HG03342 (cell line): ENCODE measurements at regions not wholly inside any gene's neighbourhood (a gene's known extent, or its start where the extent isn't known, plus 50 kb on each side); places are given as distances from the start of the nearest gene placed in this dataset.

ENCODE experiments used
- ATAC-seq: cut with Tn5 transposase; IDR thresholded peaks from one replicate; pipeline ENCODE4 v1.9.1; 2021; ENCODE audit warnings: mild to moderate bottlenecking, moderate library complexity; ENCODE audit not compliant: unreplicated experiment

DNA sequence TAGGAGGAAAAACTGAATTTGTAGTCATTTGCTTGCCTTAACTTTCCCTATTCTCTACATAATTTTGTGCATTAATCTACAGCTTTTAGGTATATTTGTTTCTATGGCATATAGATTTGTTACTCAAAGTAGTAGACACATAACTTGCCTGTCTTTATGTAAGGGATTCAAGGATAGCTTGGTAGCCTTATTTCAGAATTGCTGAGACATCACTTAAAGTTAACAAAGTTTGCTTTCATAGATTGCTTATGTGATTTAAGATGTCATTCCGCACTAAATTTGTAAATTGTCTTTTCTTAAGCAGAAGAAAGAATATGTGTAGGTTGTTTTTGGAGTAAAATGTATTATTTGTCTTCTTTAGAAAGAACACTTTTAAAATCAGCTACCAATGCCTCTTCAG lies 477.7 kb upstream of the NOVA1 start:
- ATAC-seq: no peak

DNA sequence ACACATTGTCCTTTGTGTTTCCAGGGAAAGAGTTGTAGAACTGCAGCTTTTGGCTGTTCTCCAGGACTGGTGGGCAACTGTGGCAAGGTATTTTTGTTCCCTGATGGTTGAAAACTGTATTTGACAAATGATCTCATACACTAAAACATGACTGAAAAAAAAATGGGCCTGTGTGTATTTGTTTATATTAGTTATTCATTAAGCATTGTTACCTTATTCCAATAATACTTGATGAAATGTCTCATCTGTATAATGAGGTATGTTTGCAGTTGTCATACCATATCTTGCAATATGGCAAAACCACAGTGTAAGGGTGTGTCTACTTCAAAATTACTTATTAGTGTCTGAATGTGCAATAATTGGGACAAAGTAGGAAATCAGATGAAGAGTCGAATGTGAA lies 479.4 kb upstream of the NOVA1 start:
- ATAC-seq: no peak

DNA sequence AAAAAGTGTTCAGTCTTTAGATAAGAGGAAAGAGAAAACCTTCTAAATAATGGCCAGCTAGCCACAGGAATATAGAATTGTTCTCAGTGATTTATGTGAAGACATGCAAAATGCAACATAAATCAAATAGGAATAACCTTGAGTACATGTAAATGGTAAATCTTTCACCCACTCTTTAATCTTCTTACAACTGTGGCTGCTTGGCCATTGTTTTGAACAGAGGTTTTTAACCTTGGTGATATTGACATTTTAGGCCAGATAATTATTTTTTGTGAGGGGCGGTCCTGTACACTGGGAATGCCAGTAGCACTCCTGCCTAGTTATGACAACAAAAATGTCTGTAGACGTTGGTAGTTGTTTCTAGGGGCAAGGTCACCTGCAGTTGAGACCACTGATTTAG lies 479.9 kb upstream of the NOVA1 start:
- no peak for ATAC-seq

DNA sequence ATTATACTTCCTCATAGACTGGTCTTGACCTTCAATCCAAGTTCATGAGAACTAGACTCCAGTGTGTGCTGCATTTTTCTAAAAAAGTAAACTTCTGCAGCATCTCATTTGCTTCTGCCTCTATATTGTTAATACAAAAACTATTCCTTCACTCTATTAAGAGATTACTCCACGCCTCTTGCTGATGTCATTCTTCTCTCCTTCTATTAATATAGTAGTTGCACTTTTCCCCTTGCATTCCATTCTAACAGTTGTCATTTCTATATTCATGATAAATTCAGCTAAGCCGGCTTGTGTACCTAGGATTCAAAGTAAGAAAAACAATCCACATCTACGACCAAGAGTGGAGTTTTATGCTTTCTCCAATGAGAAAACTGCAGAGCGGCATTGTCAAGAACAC lies 480.4 kb upstream of the NOVA1 start:
- no peak for ATAC-seq

DNA sequence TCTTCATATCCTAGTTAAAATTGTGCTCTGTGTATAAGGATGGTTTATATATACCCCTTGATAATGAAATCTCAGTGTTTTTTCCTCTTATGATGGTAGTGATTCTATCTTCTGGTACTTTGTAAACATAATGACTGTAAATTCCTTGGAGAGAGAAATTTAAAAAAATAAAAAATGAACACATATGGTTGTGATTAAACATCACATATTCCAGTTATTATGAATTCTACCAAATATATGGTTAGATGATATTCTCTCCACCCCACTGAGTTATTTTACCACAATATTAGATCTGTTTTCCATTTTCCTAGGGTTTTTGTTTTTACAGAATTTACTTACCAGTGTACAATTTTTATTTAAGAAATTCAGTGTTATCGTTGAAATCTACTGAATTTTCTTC lies 481.9 kb upstream of the NOVA1 start:
- ATAC-seq: no peak

DNA sequence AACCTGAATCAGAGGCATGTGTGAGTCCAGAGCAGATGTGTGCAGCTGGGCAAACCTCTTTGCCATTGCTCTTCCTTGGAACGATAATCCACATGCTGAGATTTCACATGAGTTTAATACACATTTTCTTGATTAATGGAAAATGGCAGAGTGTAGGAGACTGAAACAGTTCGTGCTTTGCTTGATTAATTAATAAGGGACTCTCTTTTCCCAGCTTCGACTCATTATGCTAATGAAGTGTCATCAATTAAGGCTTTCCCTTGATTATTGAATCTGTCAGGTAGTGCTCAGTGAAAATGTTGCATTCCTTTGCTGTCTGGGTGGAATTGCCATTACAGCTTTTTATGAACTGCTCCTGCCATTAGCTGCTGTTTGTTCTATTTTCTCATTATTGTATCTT lies 487.7 kb upstream of the NOVA1 start:
- ATAC-seq: no peak

DNA sequence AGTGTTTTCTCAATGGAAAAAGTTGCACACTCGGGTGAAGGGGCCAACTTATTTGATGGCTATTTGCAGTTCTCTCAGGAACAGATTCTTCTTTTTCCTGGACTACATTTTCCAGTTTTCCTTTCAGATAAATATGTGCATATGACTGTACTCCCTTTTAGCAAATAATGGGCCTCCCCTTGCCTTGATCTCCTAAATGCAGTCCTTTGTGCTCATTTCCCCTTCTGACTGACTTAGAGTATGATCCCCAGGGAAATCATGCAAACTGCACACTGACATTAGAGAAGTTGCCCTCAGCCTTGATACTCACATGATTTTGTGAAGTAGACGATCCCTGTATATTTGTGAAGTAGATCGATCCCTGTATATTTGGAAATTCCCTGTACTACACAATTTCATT lies 492.9 kb upstream of the NOVA1 start:
- no peak for ATAC-seq

DNA sequence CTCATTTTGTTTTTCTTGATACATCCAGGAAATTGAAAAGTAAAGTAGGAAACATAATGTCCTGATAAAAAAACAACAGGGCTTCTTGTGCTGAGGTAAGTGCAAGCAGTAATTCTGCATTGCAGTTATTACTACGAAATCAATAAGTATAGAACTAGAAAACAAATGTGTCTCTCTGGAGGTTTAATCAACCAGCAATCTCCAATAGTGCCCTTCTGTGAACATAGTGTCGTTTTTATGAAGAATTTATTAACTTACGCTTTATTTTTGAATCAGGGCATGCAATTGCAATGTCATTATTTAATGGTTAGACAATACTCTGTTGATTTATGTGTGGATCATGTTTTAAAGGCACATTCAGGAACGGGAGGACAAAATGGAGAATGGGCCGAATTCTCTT lies 494.1 kb upstream of the NOVA1 start:
- ATAC-seq: no peak

DNA sequence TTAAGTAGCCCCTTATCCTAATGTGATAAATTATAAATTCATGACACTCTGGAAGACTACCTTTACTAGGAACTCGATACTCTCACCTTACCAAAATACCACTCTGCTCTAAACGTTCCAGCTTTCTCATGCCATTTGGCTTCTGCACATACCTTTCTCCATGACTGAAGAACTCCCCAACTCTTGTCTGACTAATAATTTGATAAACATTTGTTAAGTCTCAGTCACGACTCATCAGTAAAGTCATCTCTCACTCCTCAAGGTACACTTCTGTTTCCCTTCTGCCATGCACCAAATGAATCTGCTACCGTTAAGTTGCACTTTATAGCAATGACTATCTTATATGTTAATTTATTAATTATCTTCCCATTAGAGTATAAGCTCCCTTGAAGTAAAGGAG lies 498.3 kb upstream of the NOVA1 start:
- ATAC-seq: no peak

DNA sequence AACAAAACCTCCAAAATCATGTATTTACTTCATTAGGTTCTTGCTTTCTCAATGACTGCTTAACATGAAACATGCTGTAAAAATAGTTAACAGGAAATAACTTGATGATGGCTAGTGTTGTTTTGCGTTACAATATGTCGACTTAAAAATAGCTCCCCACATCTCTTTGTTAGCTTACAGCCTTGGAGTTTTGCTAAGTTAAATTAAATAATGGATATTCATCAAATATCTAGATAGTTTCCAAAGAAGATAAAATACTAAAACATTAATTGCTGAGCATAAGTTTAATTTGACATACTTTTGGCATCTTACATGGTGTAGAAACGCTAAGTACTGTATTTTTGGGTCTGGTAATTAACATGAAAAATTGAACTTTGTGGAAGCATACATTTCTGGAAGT lies 500.6 kb upstream of the NOVA1 start:
- no peak for ATAC-seq

DNA sequence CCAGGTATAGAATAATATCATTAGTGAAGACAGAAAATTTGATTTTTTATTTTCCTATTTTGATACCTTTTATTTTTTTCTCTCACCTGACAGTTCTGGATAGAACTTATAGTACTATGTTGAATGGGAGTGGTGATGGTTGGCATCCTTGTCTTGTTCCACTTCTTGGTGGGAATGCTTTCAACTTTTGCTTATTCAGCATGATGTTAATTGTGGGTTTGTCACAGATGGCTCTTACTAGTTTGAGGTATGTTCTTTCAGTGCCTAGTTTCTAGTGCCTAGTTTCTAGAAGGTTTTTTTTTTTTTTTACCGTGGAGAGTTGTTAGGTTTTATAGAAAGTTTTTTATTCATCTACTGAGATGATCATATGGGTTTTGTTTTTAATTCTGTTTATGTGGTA lies 516.3 kb upstream of the NOVA1 start:
- ATAC-seq: no peak

DNA sequence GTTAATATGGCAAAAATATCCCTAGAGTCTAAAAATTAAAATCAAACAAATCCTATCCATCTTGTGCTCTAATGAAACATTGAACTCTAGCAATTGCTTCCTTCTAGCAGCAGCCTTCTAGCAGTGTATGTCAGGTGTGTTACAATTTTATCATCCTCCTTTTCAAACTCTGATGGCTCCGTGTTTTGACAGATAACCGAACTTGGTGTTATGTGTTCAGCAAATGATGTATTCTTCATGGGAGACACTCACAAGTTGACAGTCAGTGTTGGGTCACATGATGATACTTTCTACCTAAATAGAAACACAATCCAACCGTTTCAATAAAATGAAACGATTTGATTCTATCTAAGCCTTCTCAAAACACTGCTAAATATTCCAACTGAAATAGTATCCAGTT lies 525.3 kb upstream of the NOVA1 start:
- no peak for ATAC-seq

DNA sequence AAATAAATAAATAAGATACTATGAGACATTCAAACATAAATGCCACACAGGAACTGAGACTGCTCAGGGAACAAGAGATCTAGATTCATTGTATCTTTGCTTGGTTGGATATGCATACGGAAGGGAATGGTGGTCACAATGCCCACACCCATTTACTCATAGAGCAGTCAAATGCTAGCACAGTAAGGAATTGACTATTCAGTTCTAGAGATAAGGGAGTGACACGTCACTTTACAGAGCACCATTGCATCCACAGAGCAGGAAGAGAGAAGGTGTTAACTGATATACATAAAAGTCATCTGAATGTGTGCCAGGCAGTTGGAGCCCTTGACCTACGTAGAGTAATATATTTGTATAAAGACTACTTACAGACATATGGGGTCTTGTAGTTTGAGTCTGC lies 530.0 kb upstream of the NOVA1 start:
- ATAC-seq: no peak

DNA sequence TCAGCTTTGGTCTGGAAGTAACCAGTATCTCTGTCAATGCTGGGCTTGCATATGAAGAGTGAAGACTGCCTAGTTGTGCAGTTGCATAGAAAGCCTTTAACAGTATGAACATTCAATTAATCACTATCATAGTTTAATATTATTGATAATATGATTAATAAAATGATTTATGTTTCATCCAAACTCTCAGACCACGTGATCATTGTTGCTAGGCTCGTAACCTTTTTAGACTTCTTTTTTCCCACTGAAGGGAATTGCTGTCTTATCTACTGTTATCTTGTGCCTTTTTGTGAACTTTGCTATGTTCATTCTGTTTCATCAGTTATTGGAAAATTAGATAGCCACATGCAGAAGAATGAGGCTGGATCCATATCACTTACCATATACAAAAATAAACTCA lies 536.4 kb upstream of the NOVA1 start:
- no peak for ATAC-seq

DNA sequence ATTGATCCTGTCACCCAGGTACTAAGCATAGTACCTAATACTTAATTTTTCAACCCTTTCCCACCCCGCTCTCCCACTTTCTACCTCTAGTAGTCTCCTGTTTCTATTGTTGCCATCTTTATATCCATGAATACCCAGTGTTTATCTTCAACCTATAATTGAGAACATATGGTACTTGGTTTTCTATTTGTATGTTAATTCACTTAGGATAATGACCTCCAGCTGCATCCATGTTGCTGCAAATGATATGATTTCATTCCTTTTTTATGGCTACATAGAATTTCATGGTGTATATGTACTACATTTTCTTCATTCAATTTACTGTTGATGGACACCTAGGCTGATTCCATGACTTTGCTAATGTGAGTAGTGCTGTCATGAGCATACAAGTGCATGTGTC lies 547.3 kb upstream of the NOVA1 start:
- no peak for ATAC-seq

DNA sequence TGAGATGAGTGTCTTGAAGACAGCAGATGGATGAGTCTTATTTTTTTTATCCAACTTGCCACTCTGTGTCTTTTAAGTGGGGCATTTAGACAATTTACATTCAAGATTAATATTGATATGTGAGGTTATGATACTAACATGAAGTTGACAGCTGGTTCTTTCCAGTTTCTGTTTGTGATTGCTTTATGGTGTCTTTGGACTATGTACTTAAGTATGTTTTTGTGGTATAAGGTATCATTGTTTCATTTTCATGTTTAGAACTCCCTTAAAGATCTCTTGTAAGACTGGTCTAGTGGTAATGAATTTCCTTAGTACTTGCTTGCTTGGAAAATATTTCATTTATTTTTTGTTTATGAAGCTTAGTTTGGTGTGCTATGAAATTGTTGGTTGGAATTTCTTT lies 550.3 kb upstream of the NOVA1 start:
- no peak for ATAC-seq

DNA sequence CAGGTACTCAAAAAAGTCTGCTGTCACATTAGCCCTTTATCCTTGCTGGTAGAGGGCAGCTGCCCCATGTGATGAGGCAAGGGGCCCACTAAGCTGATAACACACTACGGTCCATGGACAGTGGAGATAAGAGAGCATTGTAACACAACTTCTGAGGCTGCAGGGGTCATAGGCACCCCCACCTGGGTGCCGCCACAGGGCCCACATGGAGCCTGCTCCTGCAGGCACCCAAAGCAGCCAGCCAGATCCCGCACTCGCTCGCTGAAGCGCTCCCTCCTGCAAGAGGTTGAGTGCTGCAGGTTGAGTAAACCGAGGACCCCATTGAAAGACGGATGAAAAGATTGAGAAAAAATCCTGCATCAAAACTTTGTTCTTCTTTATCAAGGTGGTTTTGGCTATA lies 566.3 kb upstream of the NOVA1 start:
- ATAC-seq: no peak

DNA sequence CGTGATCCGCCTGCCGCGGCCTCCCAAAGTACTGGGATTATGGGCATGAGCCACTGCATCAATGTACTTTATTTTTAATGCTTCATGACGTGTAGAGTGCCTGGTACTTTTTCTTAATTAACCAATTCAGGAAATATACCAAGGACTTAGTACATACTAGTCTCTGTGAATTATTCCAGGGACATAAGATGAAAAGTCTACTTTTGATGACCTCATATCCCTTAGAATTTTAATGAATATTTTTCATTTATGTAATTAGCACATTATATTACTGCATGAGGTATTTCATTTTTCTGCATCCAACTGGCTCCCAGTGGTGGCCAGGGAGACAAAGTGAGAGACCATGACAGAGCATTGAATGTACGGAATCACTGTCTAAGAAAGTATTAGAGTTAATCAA lies 577.7 kb upstream of the NOVA1 start:
- ATAC-seq: no peak

DNA sequence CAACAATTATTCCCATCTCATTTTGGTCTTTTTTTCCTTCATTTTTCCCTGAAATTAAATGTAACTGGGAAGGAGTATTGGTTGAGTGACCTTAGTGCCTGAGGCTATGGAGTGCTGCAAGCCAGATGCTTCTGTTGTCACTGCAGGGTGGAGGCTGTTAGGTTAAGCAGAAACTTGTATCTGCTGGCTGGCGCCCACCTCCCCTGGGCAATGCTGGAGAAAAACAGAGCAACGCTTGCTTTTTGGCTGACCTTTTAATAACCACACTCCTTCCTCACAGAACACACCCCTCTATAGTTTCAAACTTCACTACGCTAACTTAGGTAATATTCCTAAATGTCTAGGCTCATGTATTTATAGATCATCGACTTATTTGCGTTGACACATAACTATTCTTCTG lies 583.5 kb upstream of the NOVA1 start:
- ATAC-seq: no peak

DNA sequence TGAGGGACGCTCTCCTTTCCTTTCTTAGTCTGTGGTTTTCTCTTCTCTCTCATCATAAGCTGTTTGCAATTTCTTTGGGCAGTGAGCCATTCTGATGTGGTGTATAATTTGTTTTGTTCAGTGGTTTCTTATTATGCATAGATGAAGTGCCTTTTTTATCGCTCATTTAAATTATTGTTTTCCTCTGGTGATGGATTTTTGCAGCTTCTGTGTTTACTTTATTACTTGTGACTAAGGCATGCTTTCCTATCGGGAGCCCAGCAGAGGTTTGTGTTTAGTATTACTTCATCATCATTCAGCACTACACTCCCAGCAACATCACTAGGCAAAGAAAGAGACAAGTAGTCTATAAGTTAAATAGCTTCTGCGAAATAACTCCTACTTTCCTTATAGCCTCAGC lies 586.6 kb upstream of the NOVA1 start:
- ATAC-seq: no peak

DNA sequence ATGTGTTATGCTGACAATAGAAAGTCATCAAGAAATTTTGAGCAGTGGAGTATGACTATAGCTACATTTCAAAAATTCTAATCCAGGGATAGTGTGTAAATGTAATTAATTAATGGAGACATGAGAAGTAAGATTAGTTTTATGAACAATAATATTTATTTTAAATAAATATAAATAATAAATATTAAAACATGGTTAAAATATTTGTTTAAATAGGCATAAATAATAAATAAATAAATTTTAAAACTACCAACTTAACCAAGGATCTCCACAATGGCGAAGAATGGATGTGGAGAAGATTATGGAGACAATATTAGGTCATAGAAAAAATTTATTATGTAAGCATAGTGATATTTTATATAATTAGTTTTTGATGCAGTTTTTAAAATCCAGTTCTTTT lies 588.2 kb upstream of the NOVA1 start:
- no peak for ATAC-seq

DNA sequence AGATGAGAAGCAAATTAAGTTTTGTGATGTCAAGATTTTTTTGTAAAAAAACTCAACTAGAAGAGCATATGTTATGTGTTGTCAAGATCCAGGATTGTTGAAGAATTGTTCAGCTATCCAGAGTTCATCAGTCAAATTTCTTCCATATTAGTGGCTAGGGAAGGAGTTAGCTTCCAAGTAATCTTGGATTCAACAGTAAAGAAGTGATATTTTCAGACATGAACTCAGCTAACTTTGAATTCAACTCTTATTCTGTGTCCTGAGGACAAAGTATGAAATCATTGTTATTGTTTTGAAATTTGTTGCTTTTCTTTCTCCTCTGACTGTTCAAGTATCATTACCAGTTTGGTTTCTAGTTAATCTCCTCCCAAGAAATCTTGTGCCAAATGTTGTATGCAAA lies 589.3 kb upstream of the NOVA1 start:
- ATAC-seq: no peak

DNA sequence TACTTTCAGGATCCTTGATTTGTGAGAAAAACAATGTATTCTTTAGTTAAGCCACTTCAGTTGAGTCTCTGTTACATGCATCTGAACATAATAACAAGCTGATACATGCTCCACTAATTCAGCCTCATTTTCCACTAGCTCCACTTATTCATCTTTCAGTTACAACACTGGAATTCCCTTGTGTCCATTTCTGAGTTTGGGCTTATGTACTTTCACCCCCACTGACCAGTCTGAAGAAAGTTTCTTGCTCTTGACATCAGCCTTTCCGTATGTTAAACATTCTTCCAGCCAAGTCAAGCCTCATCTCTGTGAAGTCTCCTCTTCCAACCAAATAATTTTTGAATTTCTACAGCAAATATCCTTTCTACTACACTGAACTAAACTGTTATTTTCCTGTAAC lies 592.5 kb upstream of the NOVA1 start:
- no peak for ATAC-seq

DNA sequence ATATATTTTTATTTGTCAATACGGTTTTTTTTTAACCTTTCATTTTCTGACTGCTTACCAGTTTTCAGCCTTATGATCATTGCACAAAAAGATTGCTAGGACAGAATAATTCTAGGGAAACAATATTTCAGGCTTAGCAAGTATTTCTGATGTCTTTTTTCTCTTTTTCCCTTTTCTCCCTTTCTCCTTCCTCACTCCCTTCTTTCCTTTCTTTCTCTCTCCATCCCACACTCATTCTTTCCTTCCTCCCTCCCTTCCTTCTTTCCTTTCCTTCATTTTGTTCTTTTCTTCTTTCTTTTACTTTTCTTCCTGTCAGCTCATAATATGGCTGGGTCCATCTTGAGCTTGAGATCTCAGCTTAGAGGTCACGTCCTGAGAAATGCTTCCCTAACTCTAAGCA lies 601.4 kb upstream of the NOVA1 start:
- ATAC-seq: no peak
